GM12875 (cell line): ENCODE measurements at regions not wholly inside any gene's neighbourhood (a gene's known extent, or its start where the extent isn't known, plus 50 kb on each side); places are given as distances from the start of the nearest gene placed in this dataset.

Source experiments
- H3K4me3 ChIP-seq: one replicate; pipeline ENCODE4 v1.5.1; 2011; ENCODE audit warnings: low read depth, low read length, control low read depth
- CTCF ChIP-seq: IDR thresholded peaks from 2 replicates; pipeline ENCODE4 v1.5.1; 2011; ENCODE audit warnings: low read depth, mild to moderate bottlenecking, control low read depth, inconsistent platforms, low read length, moderate library complexity, borderline replicate concordance; ENCODE audit not compliant: insufficient read depth

GRCh38 chr5:3277590-3278196 lies 317.9 kb upstream of the IRX1 start:
- no peak for TF ChIP-seq CTCF
- H3K4me3 ChIP-seq, result no peak overlapping the region

GRCh38 chr5:3276896-3277295 lies 318.7 kb upstream of the IRX1 start:
- no peak for TF ChIP-seq CTCF
- no peak overlapping the region for H3K4me3 ChIP-seq

GRCh38 chr5:3269395-3270169 lies 326.1 kb upstream of the IRX1 start:
- TF ChIP-seq CTCF, result no peak
- H3K4me3 ChIP-seq, result no peak overlapping the region

- H3K4me3 ChIP-seq, result no peak overlapping the region
- no peak for TF ChIP-seq CTCF
Measured at GRCh38 chr5:3268760-3269330, 326.8 kb upstream of the IRX1 start.

- H3K4me3 ChIP-seq, result no peak overlapping the region
- TF ChIP-seq CTCF, result no peak
Measured at GRCh38 chr5:3266861-3267260, 328.8 kb upstream of the IRX1 start.

- no peak overlapping the region for H3K4me3 ChIP-seq
- TF ChIP-seq CTCF, result no peak
Measured at GRCh38 chr5:3265936-3266335, 329.7 kb upstream of the IRX1 start.
